HG03558 (cell line): ENCODE measurements at regions not wholly inside any gene's neighbourhood (a gene's known extent, or its start where the extent isn't known, plus 50 kb on each side); places are given as distances from the start of the nearest gene placed in this dataset.

Experiments
- ATAC-seq: cut with Tn5 transposase; IDR thresholded peaks from one replicate; pipeline ENCODE4 v1.9.1; 2021; ENCODE audit warnings: moderate number of reproducible peaks; ENCODE audit not compliant: unreplicated experiment; ENCODE audit errors: extremely low read depth

DNA sequence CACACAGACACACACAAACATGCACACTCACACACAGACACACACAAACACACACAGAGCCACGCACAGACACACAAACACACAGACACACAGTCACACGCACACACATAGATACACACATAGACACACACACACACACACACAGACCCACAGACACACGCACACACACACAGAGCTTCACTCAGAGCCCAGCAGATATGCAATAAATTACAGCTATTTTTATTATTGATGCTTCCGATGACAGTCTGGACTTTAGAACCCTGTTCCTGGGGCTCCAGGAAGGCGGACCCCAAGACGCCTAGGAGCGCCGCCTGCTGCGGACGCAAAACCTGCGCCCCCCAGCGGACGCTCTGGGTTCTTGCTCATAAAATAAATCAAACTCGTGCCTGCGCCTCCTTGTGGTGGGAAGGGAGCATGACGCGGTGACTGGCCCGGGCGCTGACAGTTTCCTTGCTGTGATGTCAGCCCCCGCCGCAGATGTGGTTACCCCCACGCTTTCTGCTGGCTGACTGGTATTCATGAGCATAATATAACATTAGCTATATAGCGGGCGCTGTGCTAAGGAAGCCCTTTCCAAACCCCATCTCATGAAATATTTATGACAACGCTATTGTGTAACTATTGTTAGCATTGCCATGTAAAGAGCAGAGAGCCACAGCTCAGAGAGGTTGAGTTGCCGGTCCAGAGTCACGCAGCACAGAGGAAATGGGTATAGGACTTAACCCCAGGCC is 64.4 kb upstream of the TM9SF2 start:
- ATAC-seq = peak; percentile 22

DNA sequence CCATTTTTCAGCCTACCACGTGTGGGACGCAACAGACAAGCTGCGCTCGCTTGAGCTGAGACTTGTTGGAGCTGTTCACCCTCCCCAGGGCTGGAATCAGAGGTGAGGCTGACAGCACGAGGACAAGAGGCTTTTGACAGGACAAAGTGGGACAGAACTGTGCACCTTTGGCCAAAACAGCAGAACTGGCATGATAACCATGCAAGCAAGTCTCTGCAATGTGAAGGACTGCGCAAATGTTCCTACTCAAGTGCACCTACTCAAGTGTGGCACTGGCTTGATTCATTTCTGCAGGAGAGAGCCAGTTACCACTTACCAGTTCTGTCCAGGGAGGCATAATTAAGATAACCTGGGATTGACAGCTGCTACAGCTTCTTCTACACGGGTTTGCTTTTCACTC is 62.2 kb upstream of the TM9SF2 start:
- no peak for ATAC-seq

DNA sequence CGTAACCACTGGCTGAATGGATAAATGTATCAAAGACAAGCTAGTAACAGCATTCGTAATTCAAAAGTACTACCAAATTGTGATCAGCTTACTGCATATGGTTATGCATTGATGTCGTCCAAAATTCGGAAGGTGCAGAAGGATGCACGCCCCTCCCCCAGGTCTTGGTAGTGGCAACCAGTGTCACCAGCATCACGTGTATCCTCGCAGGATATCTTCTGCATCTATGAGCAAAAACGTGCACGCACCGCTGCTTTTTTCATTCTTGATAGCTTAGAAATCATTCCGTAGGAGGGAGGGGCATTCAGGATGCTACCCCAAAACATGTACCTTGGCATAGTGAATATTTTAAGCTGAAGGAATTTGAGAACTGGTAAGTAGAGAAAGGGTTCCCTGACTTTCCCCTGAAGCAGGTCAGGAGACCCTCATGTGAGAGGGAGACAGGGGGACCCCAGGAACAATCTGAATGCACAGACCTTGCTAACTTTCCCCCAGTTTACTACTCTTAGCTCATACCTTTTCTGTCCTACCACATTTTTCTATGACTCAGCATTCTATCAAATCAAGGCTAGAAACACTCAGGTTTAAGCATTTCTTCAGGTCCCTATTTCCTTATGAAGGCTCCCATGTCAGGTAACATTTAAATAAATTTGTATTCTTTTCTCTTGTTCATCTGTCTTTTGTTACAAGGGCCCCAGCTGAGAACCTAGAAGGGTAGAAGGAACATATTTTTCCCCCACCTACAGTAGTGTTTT is 61.2 kb upstream of the TM9SF2 start:
- no peak for ATAC-seq

DNA sequence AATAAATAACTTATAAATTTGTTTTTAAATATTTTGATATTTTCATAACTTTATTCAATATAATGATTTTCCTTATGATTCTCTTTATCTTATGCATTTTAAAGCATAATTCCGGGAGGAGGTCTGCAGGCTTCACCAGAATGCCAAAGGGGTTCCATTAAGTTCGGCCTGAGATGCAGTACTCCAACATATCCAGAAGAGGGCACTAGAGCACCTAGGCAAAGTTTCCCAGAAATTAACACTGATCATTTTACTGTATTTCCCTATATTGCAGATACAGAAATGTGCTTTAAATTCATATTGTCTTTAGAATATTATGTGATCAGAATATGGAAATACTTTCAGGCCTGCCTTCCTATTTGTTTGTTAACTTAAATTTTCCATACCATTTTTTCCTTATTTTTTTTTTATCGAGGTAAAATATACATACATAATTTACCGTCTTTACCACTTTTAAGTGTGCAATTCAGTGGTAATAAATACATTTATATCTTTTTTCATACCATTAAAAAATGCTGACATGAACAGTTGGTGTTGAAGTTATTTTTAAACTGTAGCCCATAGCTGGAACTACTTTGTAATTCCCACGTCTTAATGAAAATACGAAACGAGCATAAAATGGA is 58.9 kb upstream of the TM9SF2 start:
- no peak for ATAC-seq

DNA sequence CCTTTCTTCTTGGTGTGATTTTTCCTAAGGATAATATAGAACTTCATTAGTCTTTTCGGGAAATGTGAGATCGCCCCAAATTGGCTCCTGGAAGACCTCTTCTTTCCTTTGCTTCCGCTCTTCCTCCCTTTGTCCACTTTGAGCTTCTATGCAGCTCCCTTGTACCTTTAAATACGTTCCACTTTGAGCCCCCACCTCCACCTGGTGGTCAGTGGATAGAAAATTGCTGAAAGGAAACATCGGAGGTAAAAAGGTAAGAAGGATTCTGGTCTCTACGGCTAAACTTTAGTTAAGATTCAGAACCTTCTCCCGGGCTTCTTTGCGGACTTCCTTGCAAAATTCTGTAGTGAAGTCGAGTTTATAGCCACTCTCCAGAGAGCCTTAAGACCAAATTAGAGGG is 55.0 kb upstream of the TM9SF2 start:
- ATAC-seq = no peak

DNA sequence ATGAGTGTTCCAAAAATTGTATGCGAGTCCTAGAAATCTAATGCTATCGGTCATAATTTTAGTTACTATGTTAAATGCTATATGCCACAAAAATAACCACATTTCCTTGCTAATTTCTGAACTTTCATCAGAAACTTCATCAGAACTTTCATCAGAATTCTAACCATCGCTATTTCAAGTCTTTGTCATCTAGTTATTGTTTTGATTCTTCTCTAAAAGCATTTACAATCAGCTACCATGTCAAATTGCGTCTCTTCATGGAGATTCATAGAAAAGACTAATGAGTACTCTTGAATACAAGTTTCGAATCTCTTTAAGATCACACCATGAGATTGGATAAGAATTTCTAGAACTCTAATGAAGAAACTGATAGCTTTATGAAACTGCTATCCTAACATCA is 52.7 kb upstream of the TM9SF2 start:
- no peak for ATAC-seq

DNA sequence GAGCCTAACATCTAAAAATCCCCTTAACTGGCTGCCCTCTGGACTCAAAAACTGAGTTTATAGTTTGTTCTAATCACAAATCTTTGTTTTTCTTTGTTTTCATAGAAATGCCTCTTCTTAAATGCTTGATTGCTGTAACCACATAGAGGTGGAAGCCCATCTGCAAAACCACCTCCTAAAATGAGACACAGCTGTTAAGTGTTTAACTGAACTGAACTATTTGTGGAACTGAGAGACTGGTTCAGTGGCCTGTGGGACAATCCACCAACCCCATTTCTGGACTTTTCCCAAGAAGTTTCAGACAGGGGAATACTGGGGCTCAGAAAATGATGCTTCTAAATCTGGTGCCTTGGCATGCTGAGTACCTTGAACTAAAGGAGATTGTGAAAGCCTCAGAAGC is 50.9 kb upstream of the TM9SF2 start:
- ATAC-seq = no peak
